GM10266 (cell line): ENCODE measurements at regions not wholly inside any gene's neighbourhood (a gene's known extent, or its start where the extent isn't known, plus 50 kb on each side); places are given as distances from the start of the nearest gene placed in this dataset.
"Not testable (repeated sequence)": the region's sequence is repeated elsewhere in the genome, so short reads cannot be mapped to it uniquely, and the experiment has no call there.

Source experiments
- DNase-seq: peaks from one replicate; pipeline ENCODE4 v3.0.0; 2012; ENCODE audit errors: extremely low spot score
- CTCF ChIP-seq: IDR thresholded peaks from 2 replicates; pipeline ENCODE4 v1.5.1; 2012; ENCODE audit warnings: mild to moderate bottlenecking, low read depth; ENCODE audit not compliant: control insufficient read depth, insufficient read depth; ENCODE audit errors: missing control alignments

GRCh38 chr6:28791002-28791383 is 132.8 kb downstream of the TRIM27 start:
- no peak for DNase-seq
- no peak for TF ChIP-seq CTCF

- TF ChIP-seq CTCF: no peak
- DNase-seq: no peak
Measured at GRCh38 chr6:28794175-28795002, 129.4 kb downstream of the TRIM27 start.

- not testable (repeated sequence) for DNase-seq
Measured at GRCh38 chr6:28800647-28801046, 123.1 kb downstream of the TRIM27 start.

GRCh38 chr6:28802417-28803336 is 121.1 kb downstream of the TRIM27 start:
- TF ChIP-seq CTCF: no peak
- DNase-seq: no peak

- DNase-seq: no peak
- TF ChIP-seq CTCF: no peak
Measured at GRCh38 chr6:28803337-28803709, 120.5 kb downstream of the TRIM27 start.

GRCh38 chr6:28807682-28808280 is 116.0 kb downstream of the TRIM27 start:
- no peak for TF ChIP-seq CTCF
- DNase-seq: no peak

GRCh38 chr6:28808383-28808782 is 115.4 kb downstream of the TRIM27 start:
- no peak for TF ChIP-seq CTCF
- no peak for DNase-seq
